B cell (primary cell): ENCODE measurements at regions not wholly inside any gene's neighbourhood (a gene's known extent, or its start where the extent isn't known, plus 50 kb on each side); places are given as distances from the start of the nearest gene placed in this dataset.

ENCODE experiments used
- EZH2 ChIP-seq: IDR thresholded peaks from 2 replicates; pipeline ENCODE4 v1.6.1; 2012; ENCODE audit warnings: borderline replicate concordance, low read depth, mild to moderate bottlenecking, moderate library complexity, low read length; ENCODE audit not compliant: insufficient read depth, poor library complexity, severe bottlenecking
- TF ChIP-seq, protein P1 (sequence below): fragments of 200-600 bp; IDR thresholded peaks from one replicate; pipeline ENCODE4 v1.8.0; 2022; ENCODE audit warnings: antibody characterized with exemption, mild to moderate bottlenecking

DNA sequence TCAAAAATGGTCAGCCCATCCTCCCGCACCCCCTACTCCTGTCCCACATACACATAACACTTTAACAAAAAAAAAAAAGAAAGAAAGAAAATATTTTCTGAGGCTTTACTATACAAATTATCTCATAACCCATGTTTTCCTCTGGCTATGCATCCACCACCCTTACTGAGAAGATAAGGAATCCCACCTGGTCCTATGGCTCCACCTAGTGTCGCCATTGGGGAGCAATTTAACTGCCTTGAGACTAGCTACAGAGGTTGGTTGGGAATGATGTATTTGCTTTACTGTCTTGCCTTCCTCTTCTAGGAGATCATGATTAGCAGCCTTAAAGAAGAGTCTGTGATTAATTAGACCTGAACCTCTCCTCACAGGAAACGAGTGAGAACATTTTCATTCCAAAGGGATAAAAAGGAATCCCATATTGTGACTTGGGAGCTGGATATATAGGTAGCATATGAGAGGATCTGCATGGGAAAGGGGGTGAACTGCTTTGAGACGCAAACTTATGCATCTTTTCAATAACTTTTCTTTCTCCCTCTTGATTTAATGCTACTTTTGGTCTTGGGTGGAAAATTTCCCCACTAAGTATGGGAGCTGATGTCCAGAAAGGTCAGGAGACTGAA is 77.7 kb upstream of the SELENOP start:
- TF ChIP-seq, protein P1, sequence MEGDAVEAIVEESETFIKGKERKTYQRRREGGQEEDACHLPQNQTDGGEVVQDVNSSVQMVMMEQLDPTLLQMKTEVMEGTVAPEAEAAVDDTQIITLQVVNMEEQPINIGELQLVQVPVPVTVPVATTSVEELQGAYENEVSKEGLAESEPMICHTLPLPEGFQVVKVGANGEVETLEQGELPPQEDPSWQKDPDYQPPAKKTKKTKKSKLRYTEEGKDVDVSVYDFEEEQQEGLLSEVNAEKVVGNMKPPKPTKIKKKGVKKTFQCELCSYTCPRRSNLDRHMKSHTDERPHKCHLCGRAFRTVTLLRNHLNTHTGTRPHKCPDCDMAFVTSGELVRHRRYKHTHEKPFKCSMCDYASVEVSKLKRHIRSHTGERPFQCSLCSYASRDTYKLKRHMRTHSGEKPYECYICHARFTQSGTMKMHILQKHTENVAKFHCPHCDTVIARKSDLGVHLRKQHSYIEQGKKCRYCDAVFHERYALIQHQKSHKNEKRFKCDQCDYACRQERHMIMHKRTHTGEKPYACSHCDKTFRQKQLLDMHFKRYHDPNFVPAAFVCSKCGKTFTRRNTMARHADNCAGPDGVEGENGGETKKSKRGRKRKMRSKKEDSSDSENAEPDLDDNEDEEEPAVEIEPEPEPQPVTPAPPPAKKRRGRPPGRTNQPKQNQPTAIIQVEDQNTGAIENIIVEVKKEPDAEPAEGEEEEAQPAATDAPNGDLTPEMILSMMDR = peak; percentile 94
- TF ChIP-seq EZH2 = no peak
